Stimulated activated CD4-positive, alpha-beta T cell treated with anti-CD3 and anti-CD28 coated beads, Interleukin-1b, Interleukin-23, amount 100 ng/mL, for 1 hour (primary cell): ENCODE measurements at regions not wholly inside any gene's neighbourhood (a gene's known extent, or its start where the extent isn't known, plus 50 kb on each side); places are given as distances from the start of the nearest gene placed in this dataset.

Experiments used
- DNase-seq, 2 donors: peaks; one replicate each; pipeline ENCODE4 v3.0.0-alpha.2; 2020; ENCODE audit warnings: low read depth in 2 of 2

- no peak for DNase-seq
Measured at GRCh38 chr15:46543626-46544025, 908.8 kb downstream of the SQOR start.

GRCh38 chr15:46548989-46549388, 914.2 kb downstream of the SQOR start:
- no peak for DNase-seq

GRCh38 chr15:46552316-46552715, 917.5 kb downstream of the SQOR start:
- no peak for DNase-seq

- no peak for DNase-seq
Measured at GRCh38 chr15:46555547-46555946, 920.7 kb downstream of the SQOR start.

- DNase-seq = no peak
Measured at GRCh38 chr15:46556010-46556409, 921.2 kb downstream of the SQOR start.

- no peak for DNase-seq
Measured at GRCh38 chr15:46556559-46557379, 921.9 kb downstream of the SQOR start.

GRCh38 chr15:46567968-46568367, 933.1 kb downstream of the SQOR start:
- DNase-seq = no peak

- DNase-seq = no peak
Measured at GRCh38 chr15:46569781-46570180, 935.0 kb downstream of the SQOR start.

GRCh38 chr15:46576646-46577395, 942.0 kb downstream of the SQOR start:
- no peak for DNase-seq

GRCh38 chr15:46577767-46578166, 942.9 kb downstream of the SQOR start:
- no peak for DNase-seq

GRCh38 chr15:46580487-46580886, 945.7 kb downstream of the SQOR start:
- no peak for DNase-seq

GRCh38 chr15:46580924-46581323, 946.1 kb downstream of the SQOR start:
- no peak for DNase-seq

- DNase-seq = no peak
Measured at GRCh38 chr15:46589088-46589487, 954.3 kb downstream of the SQOR start.

GRCh38 chr15:46591462-46591861, 956.6 kb downstream of the SQOR start:
- DNase-seq = no peak

GRCh38 chr15:46595016-46595415, 960.2 kb downstream of the SQOR start:
- no peak for DNase-seq

- DNase-seq = no peak
Measured at GRCh38 chr15:46607077-46607476, 972.2 kb downstream of the SQOR start.

GRCh38 chr15:46616033-46616432, 981.2 kb downstream of the SQOR start:
- no peak for DNase-seq

GRCh38 chr15:46617507-46617906, 982.7 kb downstream of the SQOR start:
- no peak for DNase-seq

- no peak for DNase-seq
Measured at GRCh38 chr15:46618984-46619383, 984.2 kb downstream of the SQOR start.

GRCh38 chr15:46620392-46621013, 985.7 kb downstream of the SQOR start:
- no peak for DNase-seq

- no peak for DNase-seq
Measured at GRCh38 chr15:46622851-46623250, 988.0 kb downstream of the SQOR start.

GRCh38 chr15:46636206-46636605, 1001.4 kb downstream of the SQOR start:
- no peak for DNase-seq
